Peyer's patch (tissue), 4 donors: ENCODE measurements at regions not wholly inside any gene's neighbourhood (a gene's known extent, or its start where the extent isn't known, plus 50 kb on each side); places are given as distances from the start of the nearest gene placed in this dataset.
A peak's percentile ranks its signal among the peaks of the same experiment; 100 is the strongest.
"Not testable (repeated sequence)": the region's sequence is repeated elsewhere in the genome, so short reads cannot be mapped to it uniquely, and the experiment has no call there.

Source experiments
- DNase-seq, 3 donors: peaks; one replicate each; pipeline ENCODE4 v3.0.0-alpha.2; 2017 to 2019
- H3K27ac ChIP-seq, 4 donors: fragments of 200-600 bp; sonication (generic); one replicate each; pipeline ENCODE4 v1.5.1; 2016 to 2019
- H3K27me3 ChIP-seq, 2 donors: fragments of 200-600 bp; sonication (generic); one replicate each; pipeline ENCODE4 v1.5.1; 2019
- H3K36me3 ChIP-seq, 3 donors: fragments of 200-600 bp; sonication (generic); one replicate each; pipeline ENCODE4 v1.5.1; 2016 to 2019
- H3K4me1 ChIP-seq, 4 donors: fragments of 200-600 bp; sonication (generic); one replicate each; pipeline ENCODE4 v1.5.1; 2016 to 2019
- H3K4me3 ChIP-seq, 4 donors: fragments of 200-600 bp; sonication (generic); 1 replicate in 3 of 4; 2 replicates in 1 of 4; pipeline ENCODE4 v1.5.1; 2016 to 2019; ENCODE audit warnings: mild to moderate bottlenecking in 1 of 4
- H3K9me3 ChIP-seq, 4 donors: fragments of 200-600 bp; sonication (generic); one replicate each; pipeline ENCODE4 v1.5.1; 2016 to 2019; ENCODE audit warnings: mild to moderate bottlenecking in 1 of 4
- POLR2A ChIP-seq, 2 donors: fragments of 450-650 bp; IDR thresholded peaks; one replicate each; pipeline ENCODE4 v1.5.1; 2017; ENCODE audit warnings: antibody characterized with exemption in 2 of 2, mild to moderate bottlenecking in 2 of 2, moderate library complexity in 2 of 2
- TF ChIP-seq, protein P1 (sequence below), 6 experiments: fragments of 450-650 bp in 4 of 6; fragments of 200-600 bp in 2 of 6; sonication (generic) in 1 of 6; IDR thresholded peaks; one replicate each; pipeline ENCODE4 v1.5.1; 2017 to 2019; ENCODE audit warnings: antibody characterized with exemption in 6 of 6, mild to moderate bottlenecking in 3 of 6, moderate library complexity in 1 of 6

GRCh38 chr15:96472681-96473080 lies 142.2 kb downstream of the NR2F2 start:
- Histone ChIP-seq H3K4me3 (no peak overlapping the region), H3K36me3 (no peaks in the 10 kb centered on the region), H3K27me3 (no peaks in the 10 kb centered on the region), H3K27ac (no peak overlapping the region), H3K9me3 (no peaks in the 10 kb centered on the region), H3K4me1 (no peaks in the 10 kb centered on the region)
- DNase-seq, result no peak
- no peak for TF ChIP-seq POLR2A (IDR thresholded peaks at IDR 0.05)
- TF ChIP-seq, protein P1, sequence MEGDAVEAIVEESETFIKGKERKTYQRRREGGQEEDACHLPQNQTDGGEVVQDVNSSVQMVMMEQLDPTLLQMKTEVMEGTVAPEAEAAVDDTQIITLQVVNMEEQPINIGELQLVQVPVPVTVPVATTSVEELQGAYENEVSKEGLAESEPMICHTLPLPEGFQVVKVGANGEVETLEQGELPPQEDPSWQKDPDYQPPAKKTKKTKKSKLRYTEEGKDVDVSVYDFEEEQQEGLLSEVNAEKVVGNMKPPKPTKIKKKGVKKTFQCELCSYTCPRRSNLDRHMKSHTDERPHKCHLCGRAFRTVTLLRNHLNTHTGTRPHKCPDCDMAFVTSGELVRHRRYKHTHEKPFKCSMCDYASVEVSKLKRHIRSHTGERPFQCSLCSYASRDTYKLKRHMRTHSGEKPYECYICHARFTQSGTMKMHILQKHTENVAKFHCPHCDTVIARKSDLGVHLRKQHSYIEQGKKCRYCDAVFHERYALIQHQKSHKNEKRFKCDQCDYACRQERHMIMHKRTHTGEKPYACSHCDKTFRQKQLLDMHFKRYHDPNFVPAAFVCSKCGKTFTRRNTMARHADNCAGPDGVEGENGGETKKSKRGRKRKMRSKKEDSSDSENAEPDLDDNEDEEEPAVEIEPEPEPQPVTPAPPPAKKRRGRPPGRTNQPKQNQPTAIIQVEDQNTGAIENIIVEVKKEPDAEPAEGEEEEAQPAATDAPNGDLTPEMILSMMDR (IDR thresholded peaks at IDR 0.05), result no peak

DNA sequence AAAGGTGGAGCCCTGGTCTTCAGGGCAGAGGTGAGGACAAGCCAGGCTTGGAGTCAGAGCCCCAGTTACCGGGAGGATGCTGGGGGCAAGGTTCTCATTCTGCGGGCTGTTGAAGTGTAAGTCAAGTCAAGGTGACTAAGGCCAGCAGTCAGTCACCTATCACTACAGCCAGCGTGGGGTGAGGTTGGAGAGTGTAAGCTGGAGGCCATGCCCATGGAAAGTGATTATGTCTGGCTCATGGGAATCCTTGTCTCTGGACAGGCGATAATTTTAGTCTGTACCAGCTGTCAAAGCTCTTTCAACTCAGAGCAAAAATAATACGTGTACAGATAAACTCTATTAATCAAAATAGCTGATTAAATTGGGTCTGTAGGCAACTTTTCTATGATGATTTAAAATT lies 143.1 kb downstream of the NR2F2 start:
- no peaks in the 10 kb centered on the region for H3K27me3 ChIP-seq
- H3K36me3 ChIP-seq, result no peaks in the 10 kb centered on the region
- TF ChIP-seq, protein P1 (IDR thresholded peaks at IDR 0.05), result no peak
- TF ChIP-seq POLR2A (IDR thresholded peaks at IDR 0.05), result no peak
- no peak overlapping the region for H3K4me3 ChIP-seq
- no peak for DNase-seq
- no peak overlapping the region for H3K27ac ChIP-seq
- no peaks in the 10 kb centered on the region for H3K9me3 ChIP-seq
- H3K4me1 ChIP-seq, result no peaks in the 10 kb centered on the region

DNA sequence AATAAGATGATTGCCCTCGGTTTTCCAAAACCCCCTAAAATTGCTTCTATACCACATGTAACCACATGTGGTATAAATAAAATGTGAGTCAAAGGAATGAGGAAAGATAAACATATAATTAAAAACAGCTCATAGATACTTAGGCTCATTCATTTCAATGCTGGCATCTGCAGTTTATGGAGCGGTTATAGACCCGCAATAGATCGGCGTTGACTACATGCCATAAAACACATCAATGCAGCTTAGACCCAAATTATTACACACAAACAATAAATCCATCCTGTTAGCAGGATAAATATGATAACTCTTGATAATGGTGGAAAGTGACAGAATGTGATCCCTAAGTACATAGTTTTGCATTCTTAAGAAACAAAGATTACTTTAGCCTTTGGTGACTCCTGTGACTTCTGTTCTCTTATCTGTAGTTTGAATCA lies 143.7 kb downstream of the NR2F2 start:
- no peaks in the 10 kb centered on the region for H3K4me1 ChIP-seq
- H3K27me3 ChIP-seq, result no peaks in the 10 kb centered on the region
- no peak overlapping the region for H3K27ac ChIP-seq
- no peaks in the 10 kb centered on the region for H3K9me3 ChIP-seq
- TF ChIP-seq, protein P1 (IDR thresholded peaks at IDR 0.05), result no peak
- no peak for TF ChIP-seq POLR2A (IDR thresholded peaks at IDR 0.05)
- H3K4me3 ChIP-seq, result no peak overlapping the region
- H3K36me3 ChIP-seq, result no peaks in the 10 kb centered on the region
- peak in 1 of 3 donors; percentile 51 for DNase-seq

DNA sequence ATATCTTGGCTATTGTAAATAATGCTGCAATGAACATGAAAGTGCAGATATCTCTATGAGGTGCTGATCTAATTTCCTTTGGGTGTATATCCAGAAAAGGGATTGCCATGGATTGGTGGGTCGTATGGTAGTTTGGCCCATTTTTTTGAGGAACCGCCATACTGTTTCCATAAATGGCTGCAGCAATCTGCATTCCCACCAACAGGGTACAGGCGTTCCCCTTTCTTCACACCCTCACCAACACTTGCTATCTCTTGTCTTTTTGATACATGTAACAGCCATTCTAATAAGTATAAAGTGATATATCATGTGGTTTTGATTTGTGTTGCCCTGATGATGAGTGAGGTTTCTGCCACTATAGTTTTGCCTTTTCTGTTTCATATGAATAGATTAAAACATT lies 146.7 kb downstream of the NR2F2 start:
- Histone ChIP-seq H3K27me3 (no peaks in the 10 kb centered on the region), H3K4me1 (no peaks in the 10 kb centered on the region)
- TF ChIP-seq, protein P1 (IDR thresholded peaks at IDR 0.05), result no peak
- no peak for TF ChIP-seq POLR2A (IDR thresholded peaks at IDR 0.05)

GRCh38 chr15:96484412-96484811 lies 153.9 kb downstream of the NR2F2 start:
- not testable (repeated sequence) for H3K4me3 ChIP-seq, H3K4me1 ChIP-seq, H3K27me3 ChIP-seq, H3K9me3 ChIP-seq, H3K27ac ChIP-seq, DNase-seq, H3K36me3 ChIP-seq

More for the DNA sequence above, 146.7 kb downstream of the NR2F2 start:
- H3K27ac ChIP-seq, result no peak overlapping the region
- no peak overlapping the region for H3K4me3 ChIP-seq
- no peaks in the 10 kb centered on the region for H3K9me3 ChIP-seq
- no peaks in the 10 kb centered on the region for H3K36me3 ChIP-seq
- DNase-seq, result no peak

GRCh38 chr15:96484830-96485229 lies 154.3 kb downstream of the NR2F2 start:
- no peak for DNase-seq
- H3K27me3 ChIP-seq, result no peaks in the 10 kb centered on the region
- TF ChIP-seq, protein P1 (IDR thresholded peaks at IDR 0.05), result no peak
- TF ChIP-seq POLR2A (IDR thresholded peaks at IDR 0.05), result no peak
- no peaks in the 10 kb centered on the region for H3K4me1 ChIP-seq
- H3K9me3 ChIP-seq, result no peaks in the 10 kb centered on the region
- H3K4me3 ChIP-seq, result no peak overlapping the region
- H3K27ac ChIP-seq, result no peak overlapping the region
- H3K36me3 ChIP-seq, result no peaks in the 10 kb centered on the region
